ENCODE measurements at regions not wholly inside any gene's neighbourhood (a gene's known extent, or its start where the extent isn't known, plus 50 kb on each side); places are given as distances from the start of the nearest gene placed in this dataset.
"Not testable (repeated sequence)": the region's sequence is repeated elsewhere in the genome, so short reads cannot be mapped to it uniquely, and the experiment has no call there.

GRCh38 chr18:70981400-70982140 lies 692.7 kb downstream of the SOCS6 start:
- DNase-seq: no peak

- DNase-seq: no peak
Measured at GRCh38 chr18:70973626-70974025, 684.8 kb downstream of the SOCS6 start.

- no peak for DNase-seq
Measured at GRCh38 chr18:70966419-70966818, 677.6 kb downstream of the SOCS6 start.

GRCh38 chr18:70961939-70962338 lies 673.1 kb downstream of the SOCS6 start:
- DNase-seq: no peak

- no peak for DNase-seq
Measured at GRCh38 chr18:70956554-70956953, 667.7 kb downstream of the SOCS6 start.

GRCh38 chr18:70936160-70936559 lies 647.3 kb downstream of the SOCS6 start:
- DNase-seq: no peak

GRCh38 chr18:70931942-70932814 lies 643.3 kb downstream of the SOCS6 start:
- DNase-seq: no peak

GRCh38 chr18:70920840-70921374 lies 632.1 kb downstream of the SOCS6 start:
- no peak for DNase-seq

- no peak for DNase-seq
Measured at GRCh38 chr18:70907673-70908072, 618.8 kb downstream of the SOCS6 start.

- no peak for DNase-seq
Measured at GRCh38 chr18:70892381-70892780, 603.5 kb downstream of the SOCS6 start.

GRCh38 chr18:70870292-70870691 lies 581.4 kb downstream of the SOCS6 start:
- no peak for DNase-seq

GRCh38 chr18:70848329-70848728 lies 559.5 kb downstream of the SOCS6 start:
- no peak for DNase-seq

- DNase-seq: no peak
Measured at GRCh38 chr18:70840649-70841048, 551.8 kb downstream of the SOCS6 start.

- no peak for DNase-seq
Measured at GRCh38 chr18:70827632-70828031, 538.8 kb downstream of the SOCS6 start.

GRCh38 chr18:70826571-70826970 lies 537.7 kb downstream of the SOCS6 start:
- DNase-seq: no peak

GRCh38 chr18:70822691-70823090 lies 533.8 kb downstream of the SOCS6 start:
- no peak for DNase-seq

GRCh38 chr18:70822117-70822516 lies 533.3 kb downstream of the SOCS6 start:
- DNase-seq: no peak

GRCh38 chr18:70808481-70809056 lies 519.7 kb downstream of the SOCS6 start:
- DNase-seq: no peak

- no peak for DNase-seq
Measured at GRCh38 chr18:70781860-70782453, 493.1 kb downstream of the SOCS6 start.

GRCh38 chr18:70766254-70766653 lies 477.4 kb downstream of the SOCS6 start:
- not testable (repeated sequence) for DNase-seq

- no peak for DNase-seq
Measured at GRCh38 chr18:70762812-70763211, 474.0 kb downstream of the SOCS6 start.

GRCh38 chr18:70758780-70759179 lies 469.9 kb downstream of the SOCS6 start:
- no peak for DNase-seq

GRCh38 chr18:70754486-70754885 lies 465.6 kb downstream of the SOCS6 start:
- DNase-seq: no peak
